ENCODE measurements at regions not wholly inside any gene's neighbourhood (a gene's known extent, or its start where the extent isn't known, plus 50 kb on each side); places are given as distances from the start of the nearest gene placed in this dataset.

DNA sequence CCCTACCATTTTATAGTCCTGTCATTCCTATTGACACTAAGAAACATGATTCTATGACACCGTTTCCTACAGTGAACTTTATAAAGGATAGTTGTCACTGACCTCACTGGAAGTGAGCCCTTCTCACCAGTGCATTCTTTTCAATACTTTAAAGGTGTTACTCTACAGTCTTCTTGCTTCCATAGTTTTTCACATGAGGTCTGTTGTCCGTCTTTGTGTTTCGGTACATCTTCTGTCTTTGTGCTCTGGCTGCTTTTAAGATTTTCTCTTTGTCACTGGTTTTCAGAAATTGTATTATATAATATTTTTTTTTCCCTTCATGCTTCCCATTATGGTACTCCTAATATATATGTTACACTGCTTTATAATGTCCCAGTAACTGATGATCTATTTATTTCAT lies 174.2 kb downstream of the KIF20B start:
- no peak overlapping the region for H3K4me3 ChIP-seq
- no peaks in the 10 kb centered on the region for H3K9me3 ChIP-seq
- ATAC-seq: no peak
- H3K36me3 ChIP-seq (replicated peaks in 1 of 2; ENCODE audit: insufficient read depth in 1 of 2, low read depth in 2 of 2): no peaks in the 10 kb centered on the region
- DNase-seq: no peak
- H3K27ac ChIP-seq: no peak overlapping the region
- 69 to 78% methylated on average over 3 of the region's 3 CpGs for WGBS, 2 donors
- H3K27me3 ChIP-seq: no peaks in the 10 kb centered on the region
- TF ChIP-seq, protein P1, sequence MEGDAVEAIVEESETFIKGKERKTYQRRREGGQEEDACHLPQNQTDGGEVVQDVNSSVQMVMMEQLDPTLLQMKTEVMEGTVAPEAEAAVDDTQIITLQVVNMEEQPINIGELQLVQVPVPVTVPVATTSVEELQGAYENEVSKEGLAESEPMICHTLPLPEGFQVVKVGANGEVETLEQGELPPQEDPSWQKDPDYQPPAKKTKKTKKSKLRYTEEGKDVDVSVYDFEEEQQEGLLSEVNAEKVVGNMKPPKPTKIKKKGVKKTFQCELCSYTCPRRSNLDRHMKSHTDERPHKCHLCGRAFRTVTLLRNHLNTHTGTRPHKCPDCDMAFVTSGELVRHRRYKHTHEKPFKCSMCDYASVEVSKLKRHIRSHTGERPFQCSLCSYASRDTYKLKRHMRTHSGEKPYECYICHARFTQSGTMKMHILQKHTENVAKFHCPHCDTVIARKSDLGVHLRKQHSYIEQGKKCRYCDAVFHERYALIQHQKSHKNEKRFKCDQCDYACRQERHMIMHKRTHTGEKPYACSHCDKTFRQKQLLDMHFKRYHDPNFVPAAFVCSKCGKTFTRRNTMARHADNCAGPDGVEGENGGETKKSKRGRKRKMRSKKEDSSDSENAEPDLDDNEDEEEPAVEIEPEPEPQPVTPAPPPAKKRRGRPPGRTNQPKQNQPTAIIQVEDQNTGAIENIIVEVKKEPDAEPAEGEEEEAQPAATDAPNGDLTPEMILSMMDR (IDR thresholded peaks at IDR 0.05): no peak
- TF ChIP-seq POLR2A (IDR thresholded peaks at IDR 0.05): no peak
- intact Hi-C loops (cut with DNase I): no loop called here
- H3K4me1 ChIP-seq: no peaks in the 10 kb centered on the region

DNA sequence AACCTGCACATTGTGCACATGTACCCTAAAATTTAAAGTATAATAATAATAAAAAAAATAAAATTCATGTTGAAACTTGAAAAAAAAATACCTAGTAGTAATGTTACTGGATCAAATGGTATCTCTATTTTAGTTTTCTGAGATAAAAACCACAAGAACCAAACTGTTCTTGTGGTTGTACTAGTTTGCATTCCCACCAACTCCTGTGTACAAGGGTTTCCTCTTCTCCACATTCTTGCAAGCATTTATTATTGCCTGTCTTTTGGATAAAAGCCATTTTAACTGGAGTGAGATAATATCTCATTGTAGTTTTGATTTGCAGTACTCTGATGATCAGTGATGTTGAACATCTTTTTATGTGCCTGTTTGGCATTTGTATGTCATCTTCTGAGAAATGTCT lies 177.7 kb downstream of the KIF20B start:
- Histone ChIP-seq H3K36me3 (replicated peaks in 1 of 2; ENCODE audit: insufficient read depth in 1 of 2, low read depth in 2 of 2) (no peaks in the 10 kb centered on the region), H3K9me3 (no peaks in the 10 kb centered on the region), H3K4me3 (no peak overlapping the region), H3K27ac (no peak overlapping the region), H3K27me3 (no peaks in the 10 kb centered on the region), H3K4me1 (no peaks in the 10 kb centered on the region)
- intact Hi-C loops (cut with DNase I): no loop called here
- TF ChIP-seq, protein P1 (IDR thresholded peaks at IDR 0.05): no peak
- no peak for TF ChIP-seq POLR2A (IDR thresholded peaks at IDR 0.05)
- ATAC-seq (no peak), DNase-seq (no peak)

DNA sequence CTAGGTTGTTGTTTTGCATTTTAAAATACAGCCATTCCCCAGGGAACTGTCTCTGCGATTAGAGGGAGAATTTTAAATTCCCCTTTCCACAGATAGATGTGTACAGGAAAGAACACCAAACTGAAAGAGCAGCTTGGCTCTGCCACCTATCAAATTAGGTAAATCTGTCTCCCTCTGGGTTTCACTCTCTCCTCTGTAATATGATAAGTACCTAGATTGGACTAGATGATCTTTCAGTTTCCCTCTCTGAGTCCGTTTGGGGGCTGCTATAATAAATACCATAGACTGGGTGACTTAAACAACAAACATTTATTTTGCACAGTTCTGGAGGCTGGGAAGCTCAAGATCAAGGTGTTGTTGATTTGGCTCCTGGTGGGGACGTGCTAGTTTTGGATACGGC lies 186.0 kb downstream of the KIF20B start:
- intact Hi-C loops (cut with DNase I): no loop called here
- H3K27me3 ChIP-seq: no peaks in the 10 kb centered on the region
- 36 to 39% methylated on average over 4 of the region's 4 CpGs for WGBS, 2 donors
- TF ChIP-seq POLR2A (IDR thresholded peaks at IDR 0.05): no peak
- TF ChIP-seq, protein P1 (IDR thresholded peaks at IDR 0.05): no peak
- no peak for ATAC-seq
- H3K4me3 ChIP-seq: no peak overlapping the region
- no peaks in the 10 kb centered on the region for H3K4me1 ChIP-seq
- H3K36me3 ChIP-seq (replicated peaks in 1 of 2; ENCODE audit: insufficient read depth in 1 of 2, low read depth in 2 of 2): no peaks in the 10 kb centered on the region
- H3K9me3 ChIP-seq: no peaks in the 10 kb centered on the region
- no peak overlapping the region for H3K27ac ChIP-seq
- DNase-seq: no peak

DNA sequence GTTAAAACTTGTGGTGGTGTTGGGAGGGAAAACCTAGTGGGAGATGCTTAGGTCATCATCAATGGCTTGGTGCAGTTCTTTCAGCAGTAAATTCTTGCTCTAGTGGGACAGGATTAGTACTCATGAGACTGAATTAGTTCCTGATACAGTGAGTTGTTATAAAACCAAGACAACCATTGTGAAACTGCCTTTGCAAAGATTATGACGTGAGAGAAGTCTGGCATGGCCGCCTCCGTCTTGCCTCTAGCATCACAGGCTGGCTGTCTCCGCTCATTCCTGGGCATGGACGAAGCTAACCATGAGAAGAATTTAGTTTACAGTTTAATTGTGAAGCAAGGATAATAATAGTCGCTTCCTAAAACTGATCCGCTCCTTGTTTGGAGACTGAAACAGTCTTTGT lies 186.4 kb downstream of the KIF20B start:
- H3K36me3 ChIP-seq (replicated peaks in 1 of 2; ENCODE audit: insufficient read depth in 1 of 2, low read depth in 2 of 2): no peaks in the 10 kb centered on the region
- DNase-seq: peak in 1 of 4 donors; percentile 22
- no peak overlapping the region for H3K4me3 ChIP-seq
- H3K27me3 ChIP-seq: no peaks in the 10 kb centered on the region
- no peaks in the 10 kb centered on the region for H3K4me1 ChIP-seq
- intact Hi-C loops (cut with DNase I): no loop called here
- TF ChIP-seq POLR2A (IDR thresholded peaks at IDR 0.05): no peak
- TF ChIP-seq, protein P1 (IDR thresholded peaks at IDR 0.05): no peak
- H3K27ac ChIP-seq: no peak overlapping the region
- WGBS, 2 donors: 55 to 61% methylated on average over 7 of the region's 7 CpGs
- H3K9me3 ChIP-seq: no peaks in the 10 kb centered on the region
- ATAC-seq: no peak

DNA sequence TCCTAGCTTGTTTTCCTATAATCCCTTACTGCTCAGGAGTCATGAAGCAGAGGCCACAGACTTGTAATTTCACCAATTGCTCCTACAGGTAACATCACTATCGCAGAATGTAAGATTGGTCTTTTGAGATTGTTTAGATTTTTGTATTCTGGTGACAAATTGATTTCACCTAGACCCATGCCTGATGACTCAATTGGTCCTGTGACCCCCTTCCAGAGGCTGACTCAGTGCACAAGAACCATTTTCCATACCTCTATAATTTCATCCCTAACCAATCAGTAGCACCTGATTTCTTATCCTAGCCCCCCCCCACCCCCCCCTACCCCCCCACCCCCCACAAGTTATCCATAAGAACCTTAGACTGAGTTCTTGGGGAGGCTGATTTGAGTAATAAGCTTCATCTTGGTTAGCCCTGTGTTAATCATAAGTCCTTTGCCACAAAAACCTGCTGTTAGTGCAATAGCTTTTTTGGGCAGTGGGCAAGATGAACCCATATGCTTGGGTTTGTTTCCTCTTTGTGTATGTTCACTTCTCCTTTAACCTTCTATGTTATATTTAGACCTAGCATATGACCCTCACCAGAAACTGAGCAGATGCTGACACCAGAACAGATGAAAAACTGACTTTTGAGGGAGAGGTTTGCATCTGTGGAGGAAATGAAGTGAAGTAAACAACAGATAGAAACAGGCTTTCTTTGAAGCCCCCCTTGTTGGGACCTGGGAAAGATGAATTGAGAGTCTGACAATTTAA lies 187.1 kb downstream of the KIF20B start:
- no peaks in the 10 kb centered on the region for H3K4me1 ChIP-seq
- no peaks in the 10 kb centered on the region for H3K36me3 ChIP-seq (replicated peaks in 1 of 2; ENCODE audit: insufficient read depth in 1 of 2, low read depth in 2 of 2)
- intact Hi-C loops (cut with DNase I): no loop called here
- ATAC-seq (no peak), DNase-seq (peak in 1 of 4 donors; percentile 25)
- WGBS, 2 donors: 52 to 85% methylated on average over 1 of the region's 1 CpG
- H3K27ac ChIP-seq: peak overlapping the region in 1 of 4 donors; percentile 24
- H3K9me3 ChIP-seq: no peaks in the 10 kb centered on the region
- H3K4me3 ChIP-seq: no peak overlapping the region
- peak in 1 of 3 donors; percentile 14 for TF ChIP-seq POLR2A (IDR thresholded peaks at IDR 0.05)
- TF ChIP-seq, protein P1 (IDR thresholded peaks at IDR 0.05): no peak
- H3K27me3 ChIP-seq: no peaks in the 10 kb centered on the region

All from body of pancreas (tissue), 4 donors.